Kasumi-1 (cell line): ENCODE measurements at regions not wholly inside any gene's neighbourhood (a gene's known extent, or its start where the extent isn't known, plus 50 kb on each side); places are given as distances from the start of the nearest gene placed in this dataset.

Experiments used
- DNase-seq, 2 experiments: peaks; one replicate each; lab custom pipeline; 2025; lab: John Stamatoyannopoulos, UW

GRCh38 chr16:6281994-6282393 lies 1050.7 kb upstream of the RBFOX1 start:
- DNase-seq = no peak

GRCh38 chr16:6281274-6281673 lies 1051.4 kb upstream of the RBFOX1 start:
- DNase-seq = no peak

GRCh38 chr16:6280055-6280454 lies 1052.6 kb upstream of the RBFOX1 start:
- no peak for DNase-seq

- DNase-seq = no peak
Observed at GRCh38 chr16:6279286-6279685, 1053.4 kb upstream of the RBFOX1 start.

- DNase-seq = no peak
Observed at GRCh38 chr16:6274351-6274750, 1058.3 kb upstream of the RBFOX1 start.

- DNase-seq = no peak
Observed at GRCh38 chr16:6267682-6268081, 1065.0 kb upstream of the RBFOX1 start.

- DNase-seq = no peak
Observed at GRCh38 chr16:6266703-6267102, 1065.9 kb upstream of the RBFOX1 start.

GRCh38 chr16:6265968-6266367 lies 1066.7 kb upstream of the RBFOX1 start:
- DNase-seq = no peak

GRCh38 chr16:6258056-6258455 lies 1074.6 kb upstream of the RBFOX1 start:
- no peak for DNase-seq

GRCh38 chr16:6252541-6252940 lies 1080.1 kb upstream of the RBFOX1 start:
- DNase-seq = no peak

- no peak for DNase-seq
Observed at GRCh38 chr16:6250511-6250910, 1082.1 kb upstream of the RBFOX1 start.

- DNase-seq = no peak
Observed at GRCh38 chr16:6249863-6250262, 1082.8 kb upstream of the RBFOX1 start.

GRCh38 chr16:6248199-6248598 lies 1084.4 kb upstream of the RBFOX1 start:
- DNase-seq = no peak

- DNase-seq = no peak
Observed at GRCh38 chr16:6247775-6248174, 1084.9 kb upstream of the RBFOX1 start.

GRCh38 chr16:6247150-6247549 lies 1085.5 kb upstream of the RBFOX1 start:
- DNase-seq = no peak

GRCh38 chr16:6246266-6246665 lies 1086.4 kb upstream of the RBFOX1 start:
- no peak for DNase-seq

GRCh38 chr16:6232056-6232455 lies 1100.6 kb upstream of the RBFOX1 start:
- DNase-seq = no peak

GRCh38 chr16:6231398-6231797 lies 1101.2 kb upstream of the RBFOX1 start:
- DNase-seq = no peak

- no peak for DNase-seq
Observed at GRCh38 chr16:6229186-6229585, 1103.5 kb upstream of the RBFOX1 start.

- DNase-seq = no peak
Observed at GRCh38 chr16:6218855-6219254, 1113.8 kb upstream of the RBFOX1 start.

GRCh38 chr16:6216836-6217235 lies 1115.8 kb upstream of the RBFOX1 start:
- no peak for DNase-seq

GRCh38 chr16:6211644-6212043 lies 1114.0 kb upstream of the EEF2KMT start:
- DNase-seq = no peak

- no peak for DNase-seq
Observed at GRCh38 chr16:6209355-6209930, 1111.8 kb upstream of the EEF2KMT start.

GRCh38 chr16:6207580-6207979 lies 1110.0 kb upstream of the EEF2KMT start:
- DNase-seq = no peak

GRCh38 chr16:6207124-6207523 lies 1109.5 kb upstream of the EEF2KMT start:
- DNase-seq = no peak
